ENCODE measurements at regions not wholly inside any gene's neighbourhood (a gene's known extent, or its start where the extent isn't known, plus 50 kb on each side); places are given as distances from the start of the nearest gene placed in this dataset.

DNA sequence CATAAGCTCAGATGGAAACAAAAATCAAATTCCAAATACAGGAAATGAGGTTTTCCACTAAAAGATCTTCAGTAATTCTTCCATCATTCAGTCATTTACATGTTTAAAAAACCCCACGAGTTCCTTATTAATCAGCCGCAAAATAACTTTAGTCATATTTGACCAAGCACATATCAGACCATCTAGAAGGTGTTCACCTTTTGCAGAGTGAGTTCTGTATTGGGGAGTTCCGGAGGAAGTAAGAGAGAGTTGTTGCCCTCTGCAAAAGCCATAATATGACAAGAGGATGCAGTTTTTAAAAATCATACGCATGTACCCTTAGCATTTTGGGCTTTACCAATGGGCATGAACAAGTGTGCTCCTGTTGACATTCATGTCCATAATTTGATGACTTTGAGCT lies 61.6 kb downstream of the CCR1 start:
- DNase-seq (ENCODE audit: low read depth) = no peak

DNA sequence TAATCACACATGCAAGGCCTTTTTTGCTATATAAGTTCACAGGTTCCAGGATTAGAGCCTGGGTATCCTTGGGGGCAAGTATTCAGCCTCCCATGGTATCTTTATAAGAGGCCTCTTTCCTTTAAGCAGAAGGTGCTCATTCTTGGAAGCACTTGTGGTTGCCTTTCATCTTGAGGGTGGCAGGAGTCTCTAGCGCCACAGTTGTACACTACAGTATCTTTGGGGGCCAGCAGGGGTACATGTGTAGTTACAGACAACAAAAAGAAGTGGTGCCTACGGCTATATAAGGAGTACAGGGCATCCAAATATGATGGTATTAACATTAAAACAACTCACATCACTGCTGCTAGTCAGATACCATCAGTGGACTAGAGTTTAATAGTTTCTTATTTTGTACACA lies 62.1 kb downstream of the CCR1 start:
- DNase-seq (ENCODE audit: low read depth) = no peak

DNA sequence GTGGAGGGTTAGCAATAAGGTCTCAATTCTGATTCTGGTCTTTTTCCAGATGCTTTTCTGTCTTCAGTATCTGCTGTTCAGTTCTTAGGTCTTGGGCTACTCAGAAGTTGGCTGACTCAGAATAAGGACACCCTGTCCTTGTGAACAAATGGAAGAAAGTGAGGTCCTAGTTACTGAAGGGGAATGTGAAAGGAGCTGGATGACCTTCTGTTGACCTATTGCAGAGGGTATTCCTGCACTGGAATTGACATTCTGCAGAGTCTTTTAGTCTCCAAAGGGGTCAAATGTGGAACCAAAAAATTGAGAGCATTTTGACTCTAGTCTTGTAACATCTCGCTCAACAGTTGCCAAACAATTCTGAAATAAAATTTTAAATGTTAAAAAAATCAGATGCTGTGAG lies 63.0 kb downstream of the CCR1 start:
- no peak for DNase-seq (ENCODE audit: low read depth)

DNA sequence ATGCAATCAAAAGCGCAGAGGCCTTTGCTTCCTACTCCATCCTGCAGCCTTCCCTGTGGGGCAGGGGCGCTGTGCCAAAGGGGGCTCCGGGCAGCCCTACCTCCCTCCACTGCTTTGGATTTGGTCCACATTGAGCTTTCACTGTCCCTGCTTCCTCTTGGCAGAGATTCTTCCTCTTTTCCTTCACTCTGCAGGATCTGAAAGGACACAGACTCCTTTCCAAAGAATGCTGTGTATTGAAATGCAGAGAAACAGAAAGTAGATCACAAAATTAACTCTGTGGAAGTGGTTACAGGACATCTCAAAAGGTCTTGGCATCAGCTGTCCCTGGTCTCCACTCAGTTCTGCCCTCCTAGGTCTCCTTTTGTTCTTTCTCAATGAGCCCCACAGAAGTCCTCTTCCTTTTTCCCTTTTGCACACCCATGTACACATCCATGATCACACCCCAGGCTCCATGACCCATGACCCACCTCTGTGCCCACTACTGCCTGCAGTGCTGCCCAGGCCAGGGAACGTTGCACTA lies 64.1 kb downstream of the CCR1 start:
- no peak for DNase-seq (ENCODE audit: low read depth)

DNA sequence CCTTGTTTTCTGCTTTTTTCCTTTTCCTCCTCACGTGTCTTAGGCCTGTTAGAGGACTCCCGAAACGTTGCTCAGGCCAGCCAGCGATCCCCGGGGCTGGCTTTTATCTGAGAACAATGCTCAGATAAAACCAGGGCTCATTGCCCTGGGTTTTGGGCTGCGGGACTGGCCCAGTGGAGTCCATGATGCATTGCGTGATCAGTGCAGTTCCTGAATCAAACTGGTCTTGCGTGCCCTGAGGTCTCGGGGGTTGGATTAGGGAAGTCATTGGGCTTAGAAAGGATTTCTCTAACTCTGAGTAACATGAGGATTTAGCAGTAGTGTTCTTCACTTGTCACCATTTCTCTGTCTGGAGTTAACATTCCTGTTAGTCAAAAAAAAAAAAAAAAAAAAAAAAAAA lies 66.3 kb downstream of the CCR1 start:
- DNase-seq (ENCODE audit: low read depth) = no peak

DNA sequence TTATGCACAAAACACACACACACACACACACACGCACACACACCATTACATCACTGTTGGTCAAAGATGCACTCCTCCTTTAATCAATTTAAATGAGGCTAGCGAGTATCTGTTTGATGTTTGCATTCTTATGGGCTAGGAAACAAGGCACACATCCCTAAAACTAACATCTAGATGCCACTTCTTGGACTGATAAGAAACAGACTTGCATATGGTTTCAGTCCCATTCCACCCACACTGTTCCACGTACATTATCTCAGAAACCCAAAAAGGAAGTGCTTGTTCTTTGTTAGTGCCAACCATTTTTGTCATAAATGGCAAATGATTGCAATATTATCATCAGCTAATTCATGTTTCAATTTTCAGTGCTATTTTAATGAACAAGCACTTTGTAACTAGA lies 69.5 kb downstream of the CCR1 start:
- no peak for DNase-seq (ENCODE audit: low read depth)

DNA sequence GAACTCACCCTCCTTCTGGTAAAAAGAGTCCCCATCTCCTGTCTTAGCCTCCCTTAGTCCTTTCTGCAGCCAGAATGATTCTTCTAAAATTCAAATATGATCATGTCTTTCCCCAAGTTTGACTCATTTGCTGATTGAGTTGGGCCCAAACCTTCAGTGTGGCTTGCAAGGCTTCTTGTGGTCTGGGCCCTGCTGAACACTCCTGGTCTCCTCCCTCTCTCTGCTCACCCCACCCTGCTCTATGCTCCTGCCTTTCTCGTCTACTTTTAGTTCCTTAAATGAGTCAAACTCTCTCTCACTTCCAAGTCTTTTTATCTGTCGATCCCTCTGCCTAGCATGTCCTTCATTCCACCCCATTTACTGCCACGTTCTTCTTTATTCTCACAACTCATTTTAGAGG lies 72.6 kb downstream of the CCR1 start:
- no peak for DNase-seq (ENCODE audit: low read depth)

DNA sequence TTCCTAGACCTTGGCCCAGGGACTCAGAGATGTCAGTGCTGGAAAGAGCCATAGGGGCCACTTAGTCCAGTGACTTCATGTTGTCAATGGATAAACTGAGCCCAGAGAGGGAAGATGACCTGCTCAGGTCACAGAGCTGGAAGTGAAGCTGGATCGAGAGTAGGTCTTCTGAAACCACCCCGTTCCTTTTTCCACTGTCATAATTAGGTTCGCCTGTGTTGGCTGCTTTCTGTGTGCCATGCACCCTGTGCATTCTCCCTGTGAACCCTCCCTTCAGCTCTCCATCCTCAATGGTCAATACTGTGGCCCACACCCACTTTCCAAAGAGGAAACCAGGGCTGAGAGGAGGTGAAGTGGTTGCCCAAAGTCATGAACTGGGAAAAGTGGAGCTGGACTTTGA lies 74.8 kb downstream of the CCR1 start:
- no peak for DNase-seq (ENCODE audit: low read depth)

DNA sequence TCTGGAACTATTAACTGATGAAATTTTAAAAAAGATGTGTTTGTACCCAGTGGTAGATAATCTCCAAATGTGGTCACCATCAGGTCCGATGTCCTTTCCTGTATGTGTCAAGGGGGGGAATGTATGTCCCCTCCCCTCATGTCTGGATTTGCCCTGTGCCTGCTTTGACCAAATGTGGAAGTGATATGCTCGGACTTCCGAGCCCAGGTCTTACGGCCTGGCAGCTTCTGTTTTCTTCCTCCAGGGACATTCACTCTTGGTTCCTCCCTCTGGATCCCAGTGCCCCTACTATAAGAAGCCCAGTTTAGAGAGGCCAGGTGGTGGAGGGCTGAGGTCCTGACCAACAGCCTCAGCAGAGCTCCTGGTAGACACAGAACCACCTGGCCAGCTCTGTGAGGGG lies 75.5 kb downstream of the CCR1 start:
- DNase-seq (ENCODE audit: low read depth) = no peak

DNA sequence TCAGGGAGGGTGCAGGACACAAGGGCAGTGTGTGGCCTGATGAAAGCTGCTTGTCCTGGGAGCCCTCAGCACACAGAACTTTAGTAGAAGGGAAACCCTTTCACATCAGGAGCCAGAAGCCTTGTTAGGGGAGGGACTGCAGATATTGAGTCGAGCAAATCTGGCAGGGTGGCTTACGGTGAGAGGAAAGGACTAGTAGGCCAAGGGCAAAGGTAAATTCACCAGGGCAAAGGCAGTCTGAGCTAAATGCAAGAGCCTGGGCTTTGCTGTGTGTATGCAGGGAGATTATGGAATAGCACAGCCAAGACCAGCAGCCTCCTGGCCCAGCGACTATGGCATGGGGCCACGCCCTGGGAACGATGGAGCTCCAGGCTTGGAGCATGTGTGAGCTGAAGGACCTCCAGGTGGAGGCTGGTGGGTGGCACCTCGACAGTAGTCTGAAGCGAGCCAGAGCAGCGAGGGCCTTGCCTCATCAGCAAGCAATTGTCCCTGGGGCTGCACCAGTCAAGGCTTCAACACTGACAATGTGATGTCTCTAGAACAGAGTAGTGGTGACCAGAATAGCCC lies 76.1 kb downstream of the CCR1 start:
- no peak for DNase-seq (ENCODE audit: low read depth)

DNA sequence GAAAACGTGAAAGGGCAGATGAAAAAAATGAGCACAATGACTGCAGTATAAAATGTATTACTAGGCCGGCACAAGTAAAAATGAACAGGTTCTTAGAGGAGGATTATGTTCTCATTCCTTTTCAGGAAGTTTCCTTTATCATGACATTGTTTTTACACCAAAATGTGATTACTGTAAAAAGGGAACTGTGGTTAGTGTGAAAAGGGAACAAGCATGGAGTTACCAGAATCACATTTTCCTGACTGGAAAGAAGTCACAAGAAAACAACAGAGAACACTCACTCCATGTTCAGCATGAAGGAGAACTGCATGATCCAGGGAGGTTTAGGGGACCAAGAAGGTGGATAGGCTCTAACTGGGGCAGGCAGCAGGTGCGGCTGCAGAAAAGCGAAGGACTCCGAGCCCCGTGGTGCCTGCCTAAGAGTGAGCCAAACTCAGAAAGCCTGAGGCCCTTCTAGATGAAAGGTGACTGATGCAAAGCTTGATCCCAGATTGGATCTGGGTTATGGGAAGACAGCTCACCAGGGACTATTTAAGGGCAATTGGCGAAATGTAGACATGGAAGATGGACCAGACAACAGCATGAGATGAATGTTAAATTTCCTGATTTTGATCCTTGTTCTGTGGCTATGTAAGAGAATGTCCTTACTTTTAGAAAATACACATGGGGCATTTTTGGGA lies 77.3 kb downstream of the CCR1 start:
- no peak for DNase-seq (ENCODE audit: low read depth)

DNA sequence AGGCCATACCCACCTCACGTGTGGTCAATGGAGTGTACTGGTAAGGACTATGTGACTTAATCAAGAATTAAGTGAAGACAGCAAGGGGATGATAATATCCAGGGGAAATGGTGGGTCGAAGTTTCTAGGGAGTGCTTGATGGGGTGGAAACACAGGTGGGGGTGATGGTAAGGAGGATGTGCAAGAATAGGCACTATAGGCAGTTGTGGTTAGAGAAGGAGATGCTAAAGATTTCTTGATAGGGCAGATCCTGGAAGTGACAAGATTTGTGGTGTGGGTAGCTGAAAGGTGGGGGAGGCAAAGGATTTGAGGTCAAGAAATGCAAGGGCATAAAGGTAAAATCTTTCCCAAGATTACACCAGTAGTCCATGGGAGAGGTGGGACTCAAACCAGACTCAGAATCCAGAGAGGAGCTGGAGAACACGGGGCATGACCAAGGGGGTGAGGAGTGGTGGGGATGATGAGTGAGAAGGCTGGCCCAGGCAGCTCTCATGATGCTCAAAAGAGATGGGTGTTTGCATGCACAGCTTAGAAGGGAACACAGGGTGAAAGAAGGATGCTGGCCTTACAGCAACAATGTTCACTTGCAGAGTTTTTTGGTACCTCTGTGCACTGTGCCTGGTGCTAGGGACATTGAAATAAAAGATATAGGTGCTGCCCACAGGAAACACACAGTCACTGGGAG lies 78.4 kb downstream of the CCR1 start:
- DNase-seq (ENCODE audit: low read depth) = no peak

DNA sequence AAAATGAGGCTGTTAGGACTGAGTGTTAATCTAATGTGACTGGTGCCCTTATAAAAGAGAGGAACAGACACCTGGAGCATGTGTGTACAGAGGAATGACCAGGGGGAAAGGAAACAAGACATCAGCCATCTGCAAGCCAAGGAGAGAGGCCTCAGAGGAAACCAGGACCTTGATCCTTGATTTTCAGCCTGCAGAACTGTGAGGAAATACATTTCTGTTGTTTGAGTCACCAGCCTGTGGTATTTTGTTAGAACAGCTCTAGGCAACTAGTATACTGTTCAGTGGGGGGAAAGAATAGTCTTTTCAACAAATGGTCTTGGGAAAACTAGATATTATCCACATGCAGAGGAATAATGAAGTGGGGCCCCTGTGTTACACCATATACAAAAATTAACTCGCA lies 80.6 kb downstream of the CCR1 start:
- DNase-seq (ENCODE audit: low read depth) = no peak

DNA sequence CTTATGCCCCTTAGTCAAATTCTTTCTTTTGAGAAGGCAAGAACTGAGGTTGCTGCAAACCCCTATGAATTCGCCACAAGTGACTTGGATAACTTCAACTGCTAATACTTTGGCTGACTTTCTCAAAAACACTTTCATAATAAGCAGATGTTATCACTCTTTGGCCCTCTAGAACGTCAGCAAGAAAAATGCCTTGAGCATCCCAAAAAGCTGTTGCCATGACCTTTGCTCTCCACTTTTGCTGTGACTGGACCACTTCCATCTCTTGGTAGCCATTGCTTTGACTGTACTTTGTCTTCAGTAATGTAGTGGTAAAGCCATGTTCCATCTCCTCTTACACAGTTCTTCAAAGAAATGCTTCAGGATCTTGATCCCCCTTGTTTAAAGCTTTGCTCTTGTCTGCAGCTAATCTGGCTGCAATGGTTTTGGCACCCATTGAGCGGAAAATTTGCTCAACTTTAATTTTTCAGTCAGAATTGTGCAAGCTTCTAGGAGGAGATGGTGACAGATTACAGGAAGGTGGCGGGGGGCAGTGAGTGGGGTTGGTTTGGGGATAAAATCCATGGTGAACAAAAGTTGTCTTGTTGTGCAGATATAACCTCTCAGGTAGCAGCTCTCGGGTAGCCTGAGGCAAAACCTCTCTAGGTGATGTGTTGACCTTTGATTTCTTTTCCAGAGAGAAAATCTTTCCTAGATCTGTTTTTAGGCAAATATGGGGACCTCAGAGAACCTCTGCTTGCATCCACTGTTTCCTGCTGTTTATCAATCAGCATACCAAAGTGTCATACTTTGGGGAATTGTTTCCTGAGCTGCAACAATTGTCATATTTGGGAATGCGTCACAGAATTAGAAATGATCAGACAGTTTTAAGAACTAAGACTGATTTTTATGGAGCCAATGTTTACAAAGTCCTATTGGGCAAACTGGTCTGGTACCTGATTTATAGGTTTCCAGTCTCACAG lies 83.6 kb downstream of the CCR1 start:
- DNase-seq (ENCODE audit: low read depth) = no peak

DNA sequence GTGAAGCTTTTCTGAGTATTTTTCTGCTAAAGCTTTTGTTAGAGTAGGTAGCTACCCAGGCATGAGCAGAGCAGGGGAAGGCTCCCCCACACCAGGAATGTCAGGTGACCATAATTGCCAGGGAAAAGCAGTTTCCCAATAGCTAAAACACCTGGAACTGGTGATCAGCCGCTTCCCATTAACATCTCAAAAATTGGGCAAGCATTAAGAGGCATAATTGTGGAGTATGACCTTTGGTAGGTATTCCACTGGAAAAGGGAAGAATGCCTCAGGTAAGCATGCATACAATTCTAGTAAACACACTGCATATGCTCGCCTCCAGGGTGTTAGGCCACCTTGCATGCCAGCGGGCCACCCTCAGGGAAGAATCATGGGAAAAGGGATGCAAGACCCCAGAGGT lies 84.5 kb downstream of the CCR1 start:
- DNase-seq (ENCODE audit: low read depth) = no peak

DNA sequence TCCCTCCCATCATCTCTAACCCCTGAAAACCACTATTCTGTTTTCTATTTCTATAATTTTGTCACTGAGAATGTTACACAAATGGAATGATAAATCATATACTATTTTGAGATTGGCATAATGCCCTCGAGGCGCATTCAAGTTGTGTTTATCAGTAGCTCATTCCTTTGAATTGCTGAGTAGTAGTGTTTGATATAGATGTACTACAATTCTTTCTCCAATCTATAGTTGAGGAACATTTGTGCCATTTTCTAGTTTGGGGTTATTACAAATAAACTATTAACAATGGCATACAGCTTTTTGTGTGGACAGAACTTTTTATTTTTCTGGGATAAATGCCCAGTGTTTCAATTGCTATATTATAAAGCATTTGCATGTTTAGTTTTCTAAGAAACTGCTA lies 86.0 kb downstream of the CCR1 start:
- DNase-seq (ENCODE audit: low read depth) = no peak

DNA sequence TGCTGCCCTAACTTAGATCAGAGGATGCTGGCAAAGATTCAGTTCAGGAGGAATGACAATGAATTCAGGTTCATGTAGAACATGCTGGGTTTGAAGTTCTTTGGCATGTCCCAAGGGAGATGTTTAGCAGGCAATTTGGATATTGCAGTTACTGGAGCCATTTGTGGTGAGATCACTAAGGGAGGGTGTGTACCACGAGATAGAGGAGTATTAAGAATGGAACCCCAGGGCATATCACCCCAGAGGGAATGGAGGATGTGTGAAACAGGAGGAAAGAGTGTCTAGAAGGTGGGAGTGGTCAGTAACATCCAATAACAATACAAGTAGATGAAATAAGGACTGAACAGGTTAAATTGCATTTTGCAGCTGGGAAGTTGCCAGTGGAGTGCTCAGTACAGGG lies 87.1 kb downstream of the CCR1 start:
- DNase-seq (ENCODE audit: low read depth) = no peak

DNA sequence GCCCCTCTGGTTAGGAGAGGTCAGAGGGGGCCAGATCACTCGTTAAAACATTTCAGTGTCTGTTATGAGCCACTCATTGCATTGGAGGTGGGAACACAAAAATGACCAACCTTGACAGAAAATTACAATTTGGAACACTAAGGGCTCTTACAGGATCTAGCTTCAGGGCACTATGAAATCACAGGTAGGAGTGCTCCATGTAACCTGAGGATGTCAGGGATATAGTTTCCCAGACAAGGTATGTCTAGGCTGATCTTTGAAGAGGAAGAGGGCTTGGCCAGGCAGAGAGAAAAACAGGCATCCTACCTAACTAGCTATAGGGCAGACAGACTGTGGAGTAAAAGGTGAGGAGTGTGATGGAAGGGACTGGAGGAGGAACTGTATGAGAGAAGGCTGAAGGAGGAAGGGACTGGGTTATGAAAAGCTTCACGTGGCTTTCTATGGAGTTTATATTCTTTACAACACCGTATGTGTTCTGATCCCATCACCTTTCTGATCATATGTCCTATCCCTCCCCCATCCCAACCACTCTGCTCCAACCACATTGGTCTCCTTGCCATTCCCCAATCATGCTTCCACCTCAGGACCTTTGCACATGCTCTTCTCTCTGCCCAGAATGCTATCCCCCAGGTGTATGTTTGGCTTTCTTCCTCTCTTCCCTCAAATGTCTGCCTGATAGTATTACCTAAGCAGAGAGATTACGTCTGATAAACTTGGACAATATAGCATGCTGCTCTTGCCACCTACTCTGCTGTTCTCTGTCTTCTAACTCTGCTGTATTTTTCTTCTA lies 88.2 kb downstream of the CCR1 start:
- DNase-seq (ENCODE audit: low read depth) = no peak

DNA sequence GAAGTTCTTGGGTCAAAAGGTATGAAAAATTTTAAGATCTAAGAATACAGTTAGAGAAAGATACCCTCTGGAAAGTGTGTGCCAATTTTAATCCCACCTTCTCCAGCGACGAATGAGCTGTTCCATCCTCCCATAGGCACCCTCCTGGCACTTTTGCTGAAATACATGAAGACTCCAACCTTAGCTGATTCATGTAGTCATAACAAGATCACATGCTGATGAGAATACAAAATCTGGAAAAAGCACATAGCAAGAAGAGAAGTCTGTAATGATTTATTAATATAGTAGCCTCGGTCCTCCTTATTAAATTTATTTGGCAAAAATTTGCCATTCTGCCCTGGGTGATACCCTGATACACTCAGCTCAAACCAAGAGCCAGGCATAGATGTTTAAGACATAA lies 88.9 kb downstream of the CCR1 start:
- no peak for DNase-seq (ENCODE audit: low read depth)

DNA sequence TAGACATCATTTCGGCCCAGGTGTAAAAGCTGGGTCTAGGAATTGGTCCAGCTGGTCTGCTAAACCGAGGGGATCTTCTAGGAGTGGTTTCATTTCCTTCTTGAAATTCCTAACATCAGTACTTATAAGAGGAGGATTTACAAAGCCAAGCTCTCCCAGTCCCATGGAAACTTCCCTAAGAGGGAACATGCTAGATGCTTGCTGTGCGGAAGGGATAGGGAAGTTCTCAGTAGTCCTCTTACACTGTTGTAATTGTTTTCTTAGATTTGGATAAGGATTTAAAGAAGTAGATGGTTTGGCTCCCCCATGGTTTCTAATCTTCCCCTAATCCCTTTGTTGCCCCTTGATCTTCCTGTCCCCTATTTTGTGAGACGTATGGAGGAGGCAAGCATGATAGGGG lies 89.7 kb upstream of the XCR1 start:
- DNase-seq (ENCODE audit: low read depth) = no peak

DNA sequence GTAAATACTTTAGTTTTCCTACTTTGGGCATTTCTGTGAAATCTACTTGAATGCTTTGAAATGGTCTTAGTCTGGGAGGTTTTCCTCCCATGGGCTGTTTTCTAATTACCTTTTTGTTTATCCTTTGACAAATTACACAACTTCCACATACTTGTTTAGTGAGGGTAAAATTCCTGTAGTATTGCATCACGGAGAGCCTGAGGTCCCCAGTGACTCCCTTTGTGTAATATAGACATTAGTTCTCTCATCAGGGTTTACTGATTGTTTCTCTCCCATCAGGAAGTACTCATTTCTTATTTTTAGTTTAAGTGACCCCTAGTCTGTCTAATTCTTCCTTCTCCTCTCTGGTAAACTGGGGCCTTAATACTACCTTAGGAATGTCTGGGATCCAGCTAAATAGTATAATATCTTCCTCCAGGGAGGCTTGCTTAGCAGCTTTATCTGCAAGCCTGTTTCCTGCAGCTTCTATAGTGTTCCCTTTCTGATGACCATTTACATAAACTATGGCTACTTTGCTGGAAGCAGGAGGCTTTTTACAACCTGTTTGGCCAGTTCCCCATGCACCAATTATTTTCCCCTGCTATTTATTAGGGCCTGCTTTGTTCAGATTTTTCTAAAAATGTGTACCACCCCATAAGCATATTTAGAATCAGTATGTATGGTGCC lies 87.2 kb upstream of the XCR1 start:
- DNase-seq (ENCODE audit: low read depth) = no peak
